Esophagus muscularis mucosa (tissue), 4 donors: ENCODE measurements at regions not wholly inside any gene's neighbourhood (a gene's known extent, or its start where the extent isn't known, plus 50 kb on each side); places are given as distances from the start of the nearest gene placed in this dataset.
A peak's percentile ranks its signal among the peaks of the same experiment; 100 is the strongest.

Source experiments
- DNase-seq: peaks from one replicate; pipeline ENCODE4 v3.0.0-alpha.2; 2017; ENCODE audit errors: extremely low spot score
- H3K27ac ChIP-seq, 4 donors: fragments of 200-600 bp; sonication (generic); replicated peaks in 1 of 4; 1 replicate in 3 of 4; 2 replicates in 1 of 4; pipeline ENCODE4 v1.5.1; 2016 to 2019; ENCODE audit warnings: mild to moderate bottlenecking in 1 of 4
- H3K27me3 ChIP-seq, 4 donors: fragments of 200-600 bp; sonication (generic); one replicate each; pipeline versions ENCODE4 v1.5.1 to v1.6.0; 2016 to 2019
- H3K36me3 ChIP-seq, 4 donors: fragments of 200-600 bp; sonication (generic); one replicate each; pipeline ENCODE4 v1.5.1; 2016 to 2019
- H3K4me1 ChIP-seq, 4 donors: fragments of 200-600 bp; sonication (generic); one replicate each; pipeline ENCODE4 v1.5.1; 2016 to 2019
- H3K4me3 ChIP-seq, 4 donors: fragments of 200-600 bp; sonication (generic); 1 replicate in 2 of 4; 2 replicates in 2 of 4; pipeline ENCODE4 v1.5.1; 2016 to 2019; ENCODE audit warnings: mild to moderate bottlenecking in 4 of 4, moderate library complexity in 1 of 4
- H3K9me3 ChIP-seq, 4 donors: fragments of 200-600 bp; sonication (generic); 1 replicate in 3 of 4; 2 replicates in 1 of 4; pipeline ENCODE4 v1.5.1; 2016 to 2019
- EP300 ChIP-seq: sonication (generic); formaldehyde crosslinking; IDR thresholded peaks from one replicate; pipeline ENCODE4 v1.6.1; 2017; ENCODE audit warnings: antibody characterized with exemption
- POLR2A ChIP-seq: fragments of 450-650 bp; IDR thresholded peaks from one replicate; pipeline ENCODE4 v1.6.1; 2017; ENCODE audit warnings: antibody characterized with exemption, moderate library complexity, mild to moderate bottlenecking, low read depth
- POLR2AphosphoS5 ChIP-seq, 2 donors: sonication (generic); formaldehyde crosslinking; IDR thresholded peaks; one replicate each; pipeline ENCODE4 v1.6.1; 2017; ENCODE audit warnings: antibody characterized with exemption in 2 of 2
- WGBS: methylation state at CpG from one replicate; pipeline ENCODE4 v1.1.5; 2018; 5-methylcytosine and 5-hydroxymethylcytosine counted together
- intact Hi-C: fragments of 100-400 bp; cut with DNase I; formaldehyde crosslinking; loops from one replicate; pipeline ENCODE4 v1.15.1; 2023
- TF ChIP-seq, protein P1 (sequence below), 3 experiments: fragments of 200-600 bp in 2 of 3; fragments of 450-650 bp in 1 of 3; sonication (generic) in 2 of 3; IDR thresholded peaks; one replicate each; pipeline ENCODE4 v1.5.1; 2017 to 2019; ENCODE audit warnings: antibody characterized with exemption in 3 of 3, mild to moderate bottlenecking in 2 of 3, moderate library complexity in 1 of 3

DNA sequence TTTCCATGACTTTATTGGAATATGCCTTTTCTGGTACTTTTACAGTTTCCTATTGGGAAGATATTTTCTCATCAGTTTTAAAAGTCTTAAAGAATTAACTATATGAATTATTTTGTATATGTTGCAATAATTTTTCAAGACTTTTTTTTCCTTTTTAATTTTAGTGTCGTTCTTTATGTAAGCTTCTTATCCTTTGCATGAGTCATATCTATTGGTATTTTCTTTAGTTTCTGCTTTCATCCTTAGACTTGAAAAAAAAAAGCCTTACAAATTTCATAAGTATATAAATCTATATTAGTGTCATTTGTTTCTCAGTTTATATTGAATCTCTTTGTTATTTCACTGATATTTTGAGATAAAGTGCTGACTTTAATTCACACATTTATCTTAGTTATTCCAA lies 94.9 kb downstream of the DSEL start:
- TF ChIP-seq EP300 (no peak), POLR2AphosphoS5 (IDR thresholded peaks at IDR 0.05) (no peak), POLR2A (no peak)
- TF ChIP-seq, protein P1, sequence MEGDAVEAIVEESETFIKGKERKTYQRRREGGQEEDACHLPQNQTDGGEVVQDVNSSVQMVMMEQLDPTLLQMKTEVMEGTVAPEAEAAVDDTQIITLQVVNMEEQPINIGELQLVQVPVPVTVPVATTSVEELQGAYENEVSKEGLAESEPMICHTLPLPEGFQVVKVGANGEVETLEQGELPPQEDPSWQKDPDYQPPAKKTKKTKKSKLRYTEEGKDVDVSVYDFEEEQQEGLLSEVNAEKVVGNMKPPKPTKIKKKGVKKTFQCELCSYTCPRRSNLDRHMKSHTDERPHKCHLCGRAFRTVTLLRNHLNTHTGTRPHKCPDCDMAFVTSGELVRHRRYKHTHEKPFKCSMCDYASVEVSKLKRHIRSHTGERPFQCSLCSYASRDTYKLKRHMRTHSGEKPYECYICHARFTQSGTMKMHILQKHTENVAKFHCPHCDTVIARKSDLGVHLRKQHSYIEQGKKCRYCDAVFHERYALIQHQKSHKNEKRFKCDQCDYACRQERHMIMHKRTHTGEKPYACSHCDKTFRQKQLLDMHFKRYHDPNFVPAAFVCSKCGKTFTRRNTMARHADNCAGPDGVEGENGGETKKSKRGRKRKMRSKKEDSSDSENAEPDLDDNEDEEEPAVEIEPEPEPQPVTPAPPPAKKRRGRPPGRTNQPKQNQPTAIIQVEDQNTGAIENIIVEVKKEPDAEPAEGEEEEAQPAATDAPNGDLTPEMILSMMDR (IDR thresholded peaks at IDR 0.05), result no peak
- no peak overlapping the region for H3K4me3 ChIP-seq
- no peak for DNase-seq
- H3K27ac ChIP-seq, result no peak overlapping the region
- no peaks in the 10 kb centered on the region for H3K36me3 ChIP-seq
- H3K27me3 ChIP-seq, result no peaks in the 10 kb centered on the region
- H3K4me1 ChIP-seq, result no peaks in the 10 kb centered on the region
- WGBS, result 73% methylated on average over 1 of the region's 1 CpG
- H3K9me3 ChIP-seq, result no peaks in the 10 kb centered on the region
- intact Hi-C loops, result no loop called here

DNA sequence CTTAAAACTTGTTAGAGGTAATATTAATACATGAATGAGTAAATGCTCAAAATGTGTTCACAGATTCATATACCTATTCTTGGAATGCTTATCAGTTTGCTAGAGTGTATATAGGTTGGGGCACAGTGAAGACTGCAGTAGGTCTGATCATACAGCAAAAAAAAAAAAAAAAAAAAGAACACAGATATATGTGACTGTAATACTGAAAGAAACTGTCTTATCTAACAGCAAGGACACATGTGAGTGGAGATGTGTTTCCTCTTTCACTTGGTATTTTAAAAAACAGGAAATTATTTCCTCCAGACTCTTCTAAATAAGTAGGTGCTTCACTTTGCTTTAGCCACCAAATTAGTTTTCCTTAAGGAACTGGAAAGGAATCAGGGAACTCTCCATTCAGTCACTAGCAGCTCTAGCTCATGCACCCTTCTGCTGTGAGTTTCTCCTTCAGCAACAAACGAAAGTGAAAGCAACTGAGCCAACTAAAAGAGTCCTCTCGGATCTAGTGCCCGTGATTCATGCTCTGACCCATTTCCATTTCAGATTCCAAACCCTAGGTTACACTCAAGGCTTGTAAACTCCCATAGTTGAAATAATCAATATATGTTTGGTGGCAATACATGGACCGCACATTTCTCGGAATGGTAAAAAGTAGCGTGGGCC lies 98.5 kb downstream of the DSEL start:
- DNase-seq, result no peak
- H3K4me1 ChIP-seq, result no peaks in the 10 kb centered on the region
- no peaks in the 10 kb centered on the region for H3K9me3 ChIP-seq
- TF ChIP-seq POLR2AphosphoS5 (IDR thresholded peaks at IDR 0.05), result no peak
- no peak for TF ChIP-seq EP300
- 60% methylated on average over 6 of the region's 6 CpGs for WGBS
- H3K4me3 ChIP-seq, result peak overlapping the region; percentile 13 to 48 (median 36)
- intact Hi-C loops, result no loop called here
- no peaks in the 10 kb centered on the region for H3K27me3 ChIP-seq
- H3K36me3 ChIP-seq, result no peaks in the 10 kb centered on the region
- H3K27ac ChIP-seq, result peak overlapping the region in 2 of 4 donors; percentile 35 to 41

DNA sequence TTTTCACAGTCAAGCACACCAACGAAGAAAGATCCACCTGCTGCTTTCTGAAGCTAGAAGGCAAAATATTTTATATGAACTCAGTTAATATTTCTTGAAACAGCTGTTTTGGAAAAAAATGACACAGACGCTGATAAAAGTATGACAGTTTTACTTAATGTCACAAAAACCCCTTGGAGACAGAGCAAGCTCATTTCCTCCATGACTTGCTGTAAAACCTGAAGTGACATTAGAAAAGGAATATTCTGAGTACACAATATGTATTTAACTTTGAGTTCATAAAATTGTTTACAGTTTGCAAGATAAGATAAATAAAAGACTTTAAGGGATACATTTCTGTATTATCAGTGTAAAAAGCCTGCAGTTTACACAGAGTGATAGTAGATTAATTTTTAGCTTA lies 105.4 kb downstream of the DSEL start:
- Histone ChIP-seq H3K36me3 (no peaks in the 10 kb centered on the region), H3K27me3 (no peaks in the 10 kb centered on the region), H3K4me3 (no peak overlapping the region), H3K9me3 (no peaks in the 10 kb centered on the region), H3K4me1 (peaks cover 0 to 13% (median 6%) of the 10 kb centered on the region in 4 donors), H3K27ac (no peak overlapping the region)
- WGBS, result 13% methylated on average over 2 of the region's 2 CpGs
- intact Hi-C loops, result no loop called here
- DNase-seq, result no peak
- no peak for TF ChIP-seq POLR2A
- no peak for TF ChIP-seq POLR2AphosphoS5 (IDR thresholded peaks at IDR 0.05)
- TF ChIP-seq, protein P1 (IDR thresholded peaks at IDR 0.05), result no peak
- no peak for TF ChIP-seq EP300

DNA sequence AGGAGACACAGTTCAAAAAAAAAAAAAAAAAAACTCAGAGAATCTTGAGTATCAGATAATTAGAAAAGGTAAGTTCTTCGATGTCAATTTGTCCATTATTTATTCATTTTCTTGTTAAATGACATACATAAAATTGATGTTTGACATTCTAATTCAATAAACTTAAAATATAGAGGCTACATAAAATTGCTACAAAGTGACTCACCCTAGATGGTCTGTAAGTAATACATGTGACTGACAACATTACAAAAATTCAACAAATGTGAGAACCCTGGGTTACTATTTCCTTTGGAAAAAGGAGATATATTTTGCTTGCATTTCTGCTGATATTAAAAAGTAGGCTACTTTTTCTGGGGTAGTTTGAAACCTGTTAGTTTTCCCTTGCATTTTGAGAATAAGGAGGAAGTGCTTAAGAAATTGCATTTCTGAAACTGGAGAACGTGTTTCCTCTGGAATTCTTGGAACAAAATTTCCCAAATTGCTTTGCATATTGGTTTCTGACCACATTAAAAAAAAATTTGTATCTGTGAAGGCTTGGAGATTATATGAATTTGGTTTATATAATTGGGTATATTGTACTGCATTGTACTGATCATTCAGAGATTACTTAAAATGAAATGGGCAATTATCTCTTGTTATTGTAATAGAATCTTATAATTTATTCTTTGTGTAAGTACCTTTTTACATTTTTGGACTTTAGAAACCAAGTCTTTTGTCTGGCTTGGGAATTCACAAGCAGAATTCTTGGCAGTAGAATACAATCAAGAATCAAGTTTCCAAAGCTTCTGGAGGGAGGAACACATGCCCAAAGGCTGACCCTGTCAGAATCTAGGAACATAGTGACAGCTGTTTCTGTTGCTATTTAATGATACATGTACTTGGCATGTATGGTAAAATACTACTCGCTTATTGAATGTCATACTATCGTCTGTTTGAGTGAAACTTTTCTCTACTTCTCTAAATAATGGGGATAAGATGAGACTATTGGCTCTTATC lies 106.1 kb downstream of the DSEL start:
- intact Hi-C loops, result no loop called here
- TF ChIP-seq, protein P1 (IDR thresholded peaks at IDR 0.05), result no peak
- TF ChIP-seq POLR2AphosphoS5 (IDR thresholded peaks at IDR 0.05) (no peak), POLR2A (no peak), EP300 (no peak)
- no peak for DNase-seq
- no peaks in the 10 kb centered on the region for H3K9me3 ChIP-seq
- peaks cover 0 to 13% (median 6%) of the 10 kb centered on the region in 4 donors for H3K4me1 ChIP-seq
- H3K4me3 ChIP-seq, result no peak overlapping the region
- no peak overlapping the region for H3K27ac ChIP-seq
- H3K36me3 ChIP-seq, result no peaks in the 10 kb centered on the region
- WGBS, result 51% methylated on average over 4 of the region's 4 CpGs
- H3K27me3 ChIP-seq, result no peaks in the 10 kb centered on the region

DNA sequence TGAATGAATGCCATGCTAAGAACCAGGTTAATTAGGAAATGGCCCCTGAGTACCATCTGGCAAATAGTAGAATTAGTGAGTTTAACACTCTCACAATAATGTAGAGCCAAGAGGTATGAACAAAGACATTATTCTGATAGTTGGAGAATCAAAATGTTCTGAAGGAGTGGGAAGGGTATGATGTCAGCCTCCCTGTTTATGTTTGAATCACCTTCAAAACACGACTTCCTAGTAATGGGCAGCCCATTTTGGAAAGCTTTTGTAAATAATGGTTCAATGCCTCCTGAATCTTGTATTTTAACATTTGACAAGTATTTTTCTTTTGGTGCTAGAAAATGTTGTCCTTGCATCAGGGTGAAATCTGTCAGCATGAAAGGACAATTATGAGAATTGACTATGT lies 108.3 kb downstream of the DSEL start:
- Histone ChIP-seq H3K4me3 (no peak overlapping the region), H3K9me3 (no peaks in the 10 kb centered on the region), H3K36me3 (no peaks in the 10 kb centered on the region), H3K27ac (no peak overlapping the region), H3K4me1 (peaks cover 0 to 13% (median 6%) of the 10 kb centered on the region in 4 donors), H3K27me3 (no peaks in the 10 kb centered on the region)
- 42% methylated on average over 1 of the region's 1 CpG for WGBS
- no peak for DNase-seq
- TF ChIP-seq POLR2AphosphoS5 (IDR thresholded peaks at IDR 0.05), result no peak
- TF ChIP-seq EP300, result no peak
- TF ChIP-seq POLR2A, result no peak
- TF ChIP-seq, protein P1 (IDR thresholded peaks at IDR 0.05), result no peak
- intact Hi-C loops, result no loop called here
